VCaP (cell line): ENCODE measurements at regions not wholly inside any gene's neighbourhood (a gene's known extent, or its start where the extent isn't known, plus 50 kb on each side); places are given as distances from the start of the nearest gene placed in this dataset.

ENCODE experiments used
- H3K27ac ChIP-seq: fragments of 450-650 bp; 2 replicates; pipeline ENCODE4 v1.5.1; 2017
- TF ChIP-seq, protein P1 (sequence below): fragments of 450-650 bp; conservative IDR thresholded peaks from 2 replicates; pipeline ENCODE4 v1.5.1; 2017; ENCODE audit warnings: mild to moderate bottlenecking, moderate library complexity

GRCh38 chr3:150335631-150336030 is 72.5 kb upstream of the TSC22D2 start:
- TF ChIP-seq, protein P1, sequence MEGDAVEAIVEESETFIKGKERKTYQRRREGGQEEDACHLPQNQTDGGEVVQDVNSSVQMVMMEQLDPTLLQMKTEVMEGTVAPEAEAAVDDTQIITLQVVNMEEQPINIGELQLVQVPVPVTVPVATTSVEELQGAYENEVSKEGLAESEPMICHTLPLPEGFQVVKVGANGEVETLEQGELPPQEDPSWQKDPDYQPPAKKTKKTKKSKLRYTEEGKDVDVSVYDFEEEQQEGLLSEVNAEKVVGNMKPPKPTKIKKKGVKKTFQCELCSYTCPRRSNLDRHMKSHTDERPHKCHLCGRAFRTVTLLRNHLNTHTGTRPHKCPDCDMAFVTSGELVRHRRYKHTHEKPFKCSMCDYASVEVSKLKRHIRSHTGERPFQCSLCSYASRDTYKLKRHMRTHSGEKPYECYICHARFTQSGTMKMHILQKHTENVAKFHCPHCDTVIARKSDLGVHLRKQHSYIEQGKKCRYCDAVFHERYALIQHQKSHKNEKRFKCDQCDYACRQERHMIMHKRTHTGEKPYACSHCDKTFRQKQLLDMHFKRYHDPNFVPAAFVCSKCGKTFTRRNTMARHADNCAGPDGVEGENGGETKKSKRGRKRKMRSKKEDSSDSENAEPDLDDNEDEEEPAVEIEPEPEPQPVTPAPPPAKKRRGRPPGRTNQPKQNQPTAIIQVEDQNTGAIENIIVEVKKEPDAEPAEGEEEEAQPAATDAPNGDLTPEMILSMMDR: no peak
- no peak overlapping the region for H3K27ac ChIP-seq

DNA sequence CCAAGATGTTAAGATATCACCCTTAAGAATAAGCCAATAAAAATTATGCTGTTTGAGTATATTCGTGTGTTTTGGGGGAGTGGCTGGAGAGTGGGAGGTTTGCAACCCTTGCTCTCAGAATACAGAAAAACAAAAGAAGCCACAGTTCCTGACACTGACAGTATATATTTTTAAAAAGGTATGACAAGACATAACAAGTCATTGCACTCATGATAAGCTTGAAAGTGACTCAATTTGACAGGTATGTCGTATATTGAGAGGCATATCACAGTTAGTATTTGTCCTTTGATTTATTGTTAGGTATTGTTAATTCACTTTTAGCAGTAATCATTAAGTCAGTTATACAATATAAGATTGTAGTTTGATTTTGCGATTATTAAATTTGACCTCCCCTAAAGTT is 73.1 kb upstream of the TSC22D2 start:
- H3K27ac ChIP-seq: no peak overlapping the region
- TF ChIP-seq, protein P1: no peak

GRCh38 chr3:150333477-150333876 is 74.6 kb upstream of the TSC22D2 start:
- TF ChIP-seq, protein P1: no peak
- no peak overlapping the region for H3K27ac ChIP-seq

GRCh38 chr3:150331978-150332568 is 76.0 kb upstream of the TSC22D2 start:
- TF ChIP-seq, protein P1: no peak
- H3K27ac ChIP-seq: no peak overlapping the region

GRCh38 chr3:150330872-150331271 is 77.2 kb upstream of the TSC22D2 start:
- TF ChIP-seq, protein P1: no peak

GRCh38 chr3:150330174-150330573 is 77.9 kb upstream of the TSC22D2 start:
- no peak overlapping the region for H3K27ac ChIP-seq
- TF ChIP-seq, protein P1: no peak

More at GRCh38 chr3:150330872-150331271, 77.2 kb upstream of the TSC22D2 start:
- no peak overlapping the region for H3K27ac ChIP-seq

DNA sequence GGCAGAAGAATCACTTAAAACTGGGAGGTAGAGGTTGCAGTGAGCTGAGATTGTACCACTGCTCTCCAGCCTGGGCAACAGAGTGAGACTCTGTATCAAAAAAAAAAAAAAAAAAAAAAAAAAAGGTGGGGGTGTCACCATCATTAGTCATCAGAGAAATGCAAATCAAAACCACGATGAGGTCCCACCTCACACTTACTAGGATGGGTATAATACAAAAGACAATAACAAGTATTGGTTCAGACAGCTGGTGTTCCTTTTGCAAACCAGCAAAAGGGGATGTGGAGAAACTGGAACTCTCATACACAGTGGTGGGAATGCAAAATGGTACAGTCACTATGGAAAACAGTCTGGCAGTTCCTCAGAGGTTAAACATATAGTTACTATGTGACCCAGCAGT is 78.7 kb upstream of the TSC22D2 start:
- H3K27ac ChIP-seq: no peak overlapping the region

More for the DNA sequence above, 78.7 kb upstream of the TSC22D2 start:
- TF ChIP-seq, protein P1: no peak
